HepG2 (cell line): ENCODE measurements at regions not wholly inside any gene's neighbourhood (a gene's known extent, or its start where the extent isn't known, plus 50 kb on each side); places are given as distances from the start of the nearest gene placed in this dataset.

Experiments used
- AFF4 ChIP-seq: sonication (generic); formaldehyde crosslinking; IDR thresholded peaks from 2 replicates; pipeline ENCODE4 v1.4.0; 2020; ENCODE audit warnings: missing genetic modification reagents
- CTCF ChIP-seq: sonication (generic); formaldehyde crosslinking; IDR thresholded peaks from 2 replicates; pipeline ENCODE4 v1.5.0; 2020; ENCODE audit warnings: mild to moderate bottlenecking, missing genetic modification reagents, moderate library complexity
- ELF4 ChIP-seq: sonication (generic); formaldehyde crosslinking; IDR thresholded peaks from 2 replicates; pipeline ENCODE4 v1.5.0; 2020; ENCODE audit warnings: missing genetic modification reagents, mild to moderate bottlenecking, moderate library complexity, borderline replicate concordance
- POLR2A ChIP-seq, 2 experiments: IDR thresholded peaks; 2 replicates each; pipeline ENCODE4 v1.6.1; 2011; ENCODE audit warnings: low read depth in 2 of 2, low read length in 2 of 2, mild to moderate bottlenecking in 1 of 2, moderate library complexity in 1 of 2; ENCODE audit not compliant: insufficient read depth in 1 of 2
- POLR2AphosphoS2 ChIP-seq: IDR thresholded peaks from 2 replicates; pipeline ENCODE4 v1.6.1; 2011; ENCODE audit warnings: low read depth, low read length, improper control_type of control experiment
- POLR2AphosphoS5 ChIP-seq: IDR thresholded peaks from 2 replicates; pipeline ENCODE4 v1.6.1; 2012; ENCODE audit warnings: low read depth, low read length
- STAT5B ChIP-seq: sonication (generic); formaldehyde crosslinking; IDR thresholded peaks from 2 replicates; pipeline ENCODE4 v1.4.0; 2020; ENCODE audit warnings: missing genetic modification reagents
- ZBTB8A ChIP-seq: sonication (generic); formaldehyde crosslinking; IDR thresholded peaks from 2 replicates; pipeline ENCODE4 v1.4.0; 2020; ENCODE audit warnings: mild to moderate bottlenecking, low read depth, missing genetic modification reagents, borderline replicate concordance
- ZKSCAN1 ChIP-seq: fragments of 150-350 bp; IDR thresholded peaks from 2 replicates; pipeline ENCODE4 v1.6.1; 2014; ENCODE audit warnings: low read length
- ZNF10 ChIP-seq: sonication (generic); formaldehyde crosslinking; IDR thresholded peaks from 2 replicates; pipeline ENCODE4 v1.4.0; 2020; ENCODE audit warnings: mild to moderate bottlenecking, low read depth, missing genetic modification reagents, borderline replicate concordance

- TF ChIP-seq POLR2AphosphoS5 (no peak), CTCF (CRISPR knock-in tag) (no peak), POLR2A (IDR thresholded peaks at IDR 0.05; ENCODE audit: insufficient read depth in 1 of 2, low read depth in 2 of 2, low read length in 2 of 2) (no peak), POLR2AphosphoS2 (no peak), ZKSCAN1 (no peak), ELF4 (CRISPR knock-in tag) (no peak), AFF4 (CRISPR knock-in tag) (no peak), STAT5B (no peak), ZBTB8A (CRISPR knock-in tag) (no peak), ZNF10 (no peak)
Observed at GRCh38 chr5:4254736-4255135, 659.1 kb downstream of the IRX1 start.
